Kidney (tissue), 13 donors: ENCODE measurements at regions not wholly inside any gene's neighbourhood (a gene's known extent, or its start where the extent isn't known, plus 50 kb on each side); places are given as distances from the start of the nearest gene placed in this dataset.

Experiments
- DNase-seq, 5 donors: peaks; one replicate each; pipeline ENCODE4 v3.0.0-alpha.2; 2013 to 2020
- FAIRE-seq: peaks from 2 replicates; lab custom pipeline; 2012; peaks lifted over from hg19 to GRCh38; lab: Jason Lieb, UNC
- H3K27ac ChIP-seq, 2 donors: one replicate each; pipeline ENCODE4 v1.7.0; 2013; ENCODE audit warnings: low read depth in 2 of 2, low read length in 2 of 2, inconsistent platforms in 1 of 2
- H3K27me3 ChIP-seq: one replicate; pipeline ENCODE4 v1.7.1; 2013; ENCODE audit warnings: low read length, inconsistent platforms; ENCODE audit not compliant: control insufficient read depth, insufficient read depth
- H3K36me3 ChIP-seq, 3 donors: one replicate each; pipeline versions ENCODE4 v1.7.0 to v1.7.1; 2013; ENCODE audit warnings: low read length in 3 of 3, control low read depth in 1 of 3, inconsistent platforms in 1 of 3; ENCODE audit not compliant: insufficient read depth in 3 of 3, control insufficient read depth in 2 of 3
- H3K4me1 ChIP-seq, 3 donors: one replicate each; pipeline versions ENCODE4 v1.7.0 to v1.7.1; 2013; ENCODE audit warnings: low read length in 3 of 3, inconsistent platforms in 1 of 3, low read depth in 1 of 3; ENCODE audit not compliant: control insufficient read depth in 2 of 3, insufficient read depth in 2 of 3
- H3K4me3 ChIP-seq, 3 donors: one replicate each; pipeline versions ENCODE4 v1.7.0 to v1.8.1; 2013; ENCODE audit warnings: low read length in 3 of 3, control low read depth in 1 of 3, inconsistent platforms in 1 of 3
- H3K9ac ChIP-seq, 3 donors: one replicate each; pipeline versions ENCODE4 v1.7.0 to v1.7.1; 2013; ENCODE audit warnings: low read length in 3 of 3, control low read depth in 1 of 3, inconsistent platforms in 1 of 3
- H3K9me3 ChIP-seq, 3 donors: one replicate each; pipeline versions ENCODE4 v1.7.0 to v1.7.1; 2013; ENCODE audit warnings: low read length in 3 of 3, control low read depth in 1 of 3, inconsistent platforms in 1 of 3; ENCODE audit not compliant: control insufficient read depth in 2 of 3, insufficient read depth in 1 of 3
- CTCF ChIP-seq: IDR thresholded peaks from 3 replicates; pipeline ENCODE4 v1.5.1; 2012; ENCODE audit warnings: mild to moderate bottlenecking, moderate library complexity, borderline replicate concordance; ENCODE audit not compliant: insufficient read depth; ENCODE audit errors: extremely low read depth
- intact Hi-C: fragments of 100-400 bp; cut with DNase I; formaldehyde crosslinking; loops from one replicate; pipeline ENCODE4 v1.11.1; 2022
- donor health status: control.
- donor health status: control.
- donor health status: control.
- donor health status: control.
- donor health status: control.
- donor health status: DM: yes; HTN: yes; CAD: no.
- donor health status: Normal renal cell carcinoma (clear cell type).

GRCh38 chr17:77068915-77069314, 71.9 kb upstream of the SEC14L1 start:
- FAIRE-seq, result no peak
- TF ChIP-seq CTCF, result no peak
- Histone ChIP-seq H3K4me1 (no peaks in the 10 kb centered on the region), H3K9ac (no peak overlapping the region), H3K4me3 (no peak overlapping the region), H3K27me3 (no peaks in the 10 kb centered on the region), H3K36me3 (no peaks in the 10 kb centered on the region), H3K9me3 (no peaks in the 10 kb centered on the region), H3K27ac (no peak overlapping the region)
- intact Hi-C loops, result loop anchor here (5.0 kb wide), 1 partner anchor 202 kb away; the partner anchor contains the start of gene MGAT5B
- no peak for DNase-seq

- no peak for TF ChIP-seq CTCF
- Histone ChIP-seq H3K9ac (no peak overlapping the region), H3K27me3 (no peaks in the 10 kb centered on the region), H3K4me3 (no peak overlapping the region), H3K9me3 (no peaks in the 10 kb centered on the region), H3K27ac (no peak overlapping the region), H3K36me3 (no peaks in the 10 kb centered on the region), H3K4me1 (no peaks in the 10 kb centered on the region)
- FAIRE-seq (no peak), DNase-seq (no peak)
- intact Hi-C loops, result no loop called here
Measured at GRCh38 chr17:77070888-77071279, 69.9 kb upstream of the SEC14L1 start.

- Histone ChIP-seq H3K27me3 (no peaks in the 10 kb centered on the region), H3K27ac (no peak overlapping the region), H3K4me3 (no peak overlapping the region), H3K4me1 (no peaks in the 10 kb centered on the region), H3K9ac (no peak overlapping the region), H3K9me3 (no peaks in the 10 kb centered on the region), H3K36me3 (no peaks in the 10 kb centered on the region)
- DNase-seq, result no peak
- no peak for TF ChIP-seq CTCF
- FAIRE-seq, result no peak
- intact Hi-C loops, result no loop called here
Measured at GRCh38 chr17:77071925-77072490, 68.8 kb upstream of the SEC14L1 start.

GRCh38 chr17:77072670-77073069, 68.1 kb upstream of the SEC14L1 start:
- no peaks in the 10 kb centered on the region for H3K36me3 ChIP-seq
- no peaks in the 10 kb centered on the region for H3K4me1 ChIP-seq
- H3K27ac ChIP-seq, result no peak overlapping the region
- H3K27me3 ChIP-seq, result no peaks in the 10 kb centered on the region
- FAIRE-seq (no peak), DNase-seq (no peak)
- no peak overlapping the region for H3K9ac ChIP-seq
- intact Hi-C loops, result no loop called here
- no peak overlapping the region for H3K4me3 ChIP-seq
- TF ChIP-seq CTCF, result no peak
- H3K9me3 ChIP-seq, result no peaks in the 10 kb centered on the region
